ENCODE measurements at regions not wholly inside any gene's neighbourhood (a gene's known extent, or its start where the extent isn't known, plus 50 kb on each side); places are given as distances from the start of the nearest gene placed in this dataset.
"Not testable (repeated sequence)": the region's sequence is repeated elsewhere in the genome, so short reads cannot be mapped to it uniquely, and the experiment has no call there.

DNA sequence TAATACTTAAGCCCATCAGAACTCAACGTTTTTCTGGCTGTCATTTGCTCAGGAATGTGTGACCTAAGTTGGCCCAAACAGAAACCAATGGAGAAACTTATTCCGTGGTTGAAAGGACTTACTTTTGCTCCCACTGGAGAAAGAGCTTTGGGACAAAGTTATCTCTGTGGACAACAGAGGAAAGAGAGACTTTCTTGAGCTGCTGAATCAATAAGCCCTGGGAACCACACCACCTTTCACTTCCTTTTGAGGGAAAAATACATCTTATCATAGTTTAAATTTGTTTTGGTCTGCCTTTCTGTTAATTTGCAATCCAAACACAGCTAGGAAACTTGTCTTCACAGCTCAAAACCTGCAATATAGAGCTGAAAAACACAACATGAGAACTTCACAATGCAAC, 62.8 kb upstream of the VCAN start:
- ATAC-seq (no peak), FAIRE-seq (no peak), DNase-seq (ENCODE audit: low read depth, low spot score) (no peak)
- BruUV-seq (replicated peaks): no TSS peak
- ChIA-PET POLR2A (no interaction called here), SMC1A (ENCODE audit: uncharacterized antibody, unreplicated experiment) (interaction anchor here (0.6 to 1.5 kb wide), 2 partner anchors 11 to 21 kb away, joined by 3 to 4 read pairs; no protein-coding TSS in a partner anchor), RAD21 (ENCODE audit: unreplicated experiment) (interaction anchor here (0.6 to 1.6 kb wide), 2 partner anchors 13 to 19 kb away, joined by 3 read pairs; no protein-coding TSS in a partner anchor), CTCF (no interaction called here)
- Histone ChIP-seq H3K4me1 (ENCODE audit: control insufficient read depth, insufficient read depth, low read length) (0 out of 2 replicates have a peak, but pooled peaks cover 5% of the 10 kb centered on the region), H4K20me1 (ENCODE audit: control insufficient read depth, insufficient read depth) (no peaks in the 10 kb centered on the region), H3K27me3 (replicated peaks in 1 of 2; ENCODE audit: control insufficient read depth in 2 of 2, insufficient read depth in 2 of 2, low read length in 1 of 2) (no peaks in the 10 kb centered on the region), H2AFZ (ENCODE audit: control insufficient read depth, low read depth, low read length) (no peak overlapping the region; the same call in 1 of the 2 replicates), H3K79me2 (ENCODE audit: control insufficient read depth, insufficient read depth, low read length) (no peaks in the 10 kb centered on the region), H3K9me3 (replicated peaks; ENCODE audit: control insufficient read depth, insufficient read depth, low read length) (no peaks in the 10 kb centered on the region; the same call in 1 of the 3 replicates), H3K4me3 (no peak overlapping the region), H3K4me2 (ENCODE audit: control insufficient read depth, insufficient read depth) (no peak overlapping the region), H3K9ac (ENCODE audit: control insufficient read depth, insufficient read depth, low read length) (no peak overlapping the region), H3K36me3 (ENCODE audit: control insufficient read depth in 2 of 2, insufficient read depth in 2 of 2, low read length in 1 of 2) (no peaks in the 10 kb centered on the region), H3K27ac (ENCODE audit: control insufficient read depth, insufficient read depth) (no peak overlapping the region)
- WGBS (ENCODE audit: insufficient coverage, insufficient replicate concordance, low lambda C conversion rate, missing lambda C conversion rate): 16% methylated on average over 2 of the region's 2 CpGs
- intact Hi-C loops (cut with micrococcal nuclease; ENCODE audit: unreplicated experiment): no loop called here
- TF ChIP-seq SPI1 (IDR thresholded peaks at IDR 0.05; ENCODE audit: borderline replicate concordance, insufficient read depth, low read depth, low read length): peak; percentile 15; the same call in 1 of the 2 replicates
- TF ChIP-seq, protein P1, sequence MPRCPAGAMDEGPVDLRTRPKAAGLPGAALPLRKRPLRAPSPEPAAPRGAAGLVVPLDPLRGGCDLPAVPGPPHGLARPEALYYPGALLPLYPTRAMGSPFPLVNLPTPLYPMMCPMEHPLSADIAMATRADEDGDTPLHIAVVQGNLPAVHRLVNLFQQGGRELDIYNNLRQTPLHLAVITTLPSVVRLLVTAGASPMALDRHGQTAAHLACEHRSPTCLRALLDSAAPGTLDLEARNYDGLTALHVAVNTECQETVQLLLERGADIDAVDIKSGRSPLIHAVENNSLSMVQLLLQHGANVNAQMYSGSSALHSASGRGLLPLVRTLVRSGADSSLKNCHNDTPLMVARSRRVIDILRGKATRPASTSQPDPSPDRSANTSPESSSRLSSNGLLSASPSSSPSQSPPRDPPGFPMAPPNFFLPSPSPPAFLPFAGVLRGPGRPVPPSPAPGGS (IDR thresholded peaks at IDR 0.05; ENCODE audit: borderline replicate concordance, insufficient read depth, low read depth, low read length, poor library complexity, severe bottlenecking): no peak
- in situ Hi-C loops (cut with MboI): no loop called here

DNA sequence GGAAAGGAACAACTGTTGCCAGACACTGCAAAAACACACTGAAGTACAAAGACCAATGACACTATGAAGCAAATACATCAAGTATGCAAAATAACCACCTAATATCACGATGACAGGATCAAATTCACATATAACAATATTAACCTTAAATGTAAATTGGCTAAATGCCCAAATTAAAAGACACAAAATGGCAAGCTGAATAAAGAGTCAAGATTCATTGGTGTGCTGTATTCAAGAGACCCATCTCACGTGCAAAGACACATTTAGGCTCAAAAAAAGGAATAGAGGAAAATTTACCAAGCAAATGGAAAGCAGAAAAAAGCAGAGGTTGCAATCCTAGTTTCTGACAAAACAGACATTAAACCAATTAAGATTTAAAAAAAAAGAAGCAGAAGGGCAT, 61.8 kb upstream of the VCAN start:
- intact Hi-C loops (cut with micrococcal nuclease; ENCODE audit: unreplicated experiment); DNase-seq (ENCODE audit: low read depth, low spot score): not testable (repeated sequence)

DNA sequence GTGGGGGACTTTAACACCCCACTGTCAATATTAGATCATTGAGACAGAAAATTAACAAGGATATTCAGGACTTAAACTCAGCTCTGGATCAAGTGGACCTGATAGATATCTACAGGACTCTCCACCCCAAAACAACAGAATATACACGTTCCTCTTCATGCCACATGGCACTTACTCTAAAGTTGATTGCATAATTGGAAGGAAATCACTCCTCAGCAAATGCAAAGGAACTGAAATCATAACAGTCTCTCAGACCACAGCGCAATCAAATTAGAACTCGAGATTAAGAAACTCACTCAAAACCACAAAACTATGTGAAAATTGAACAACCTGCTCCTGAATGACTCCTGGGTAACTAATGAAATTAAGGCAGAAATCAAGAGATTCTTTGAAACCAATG, 61.2 kb upstream of the VCAN start:
- intact Hi-C loops (cut with micrococcal nuclease; ENCODE audit: unreplicated experiment); FAIRE-seq; H4K20me1 ChIP-seq (ENCODE audit: control insufficient read depth, insufficient read depth); POLR2A ChIA-PET; BruUV-seq (replicated peaks); H3K4me2 ChIP-seq (ENCODE audit: control insufficient read depth, insufficient read depth); H3K27ac ChIP-seq (ENCODE audit: control insufficient read depth, insufficient read depth); ATAC-seq; H3K36me3 ChIP-seq (ENCODE audit: control insufficient read depth in 2 of 2, insufficient read depth in 2 of 2, low read length in 1 of 2); H3K9ac ChIP-seq (ENCODE audit: control insufficient read depth, insufficient read depth, low read length); H3K4me1 ChIP-seq (ENCODE audit: control insufficient read depth, insufficient read depth, low read length); H3K9me3 ChIP-seq (replicated peaks; ENCODE audit: control insufficient read depth, insufficient read depth, low read length); H3K27me3 ChIP-seq (replicated peaks in 1 of 2; ENCODE audit: control insufficient read depth in 2 of 2, insufficient read depth in 2 of 2, low read length in 1 of 2); CTCF ChIA-PET; DNase-seq (ENCODE audit: low read depth, low spot score); H3K79me2 ChIP-seq (ENCODE audit: control insufficient read depth, insufficient read depth, low read length); H3K4me3 ChIP-seq; in situ Hi-C loops (cut with MboI); H2AFZ ChIP-seq (ENCODE audit: control insufficient read depth, low read depth, low read length): not testable (repeated sequence)
- RAD21 ChIA-PET (ENCODE audit: unreplicated experiment): interaction anchor here (1.0 kb wide), 1 partner anchor 351 kb away, joined by 3 read pairs; no protein-coding TSS in a partner anchor
- 64% methylated on average over 3 of the region's 3 CpGs for WGBS (ENCODE audit: insufficient coverage, insufficient replicate concordance, low lambda C conversion rate, missing lambda C conversion rate)
- SMC1A ChIA-PET (ENCODE audit: uncharacterized antibody, unreplicated experiment): interaction anchor here (1.0 to 1.5 kb wide), 2 partner anchors 18 to 45 kb away, joined by 3 to 5 read pairs; no protein-coding TSS in a partner anchor

More for the DNA sequence above, 61.8 kb upstream of the VCAN start:
- POLR2A ChIA-PET; RAD21 ChIA-PET (ENCODE audit: unreplicated experiment); ATAC-seq; BruUV-seq (replicated peaks); H3K36me3 ChIP-seq (ENCODE audit: control insufficient read depth in 2 of 2, insufficient read depth in 2 of 2, low read length in 1 of 2); H3K4me1 ChIP-seq (ENCODE audit: control insufficient read depth, insufficient read depth, low read length); H2AFZ ChIP-seq (ENCODE audit: control insufficient read depth, low read depth, low read length); H4K20me1 ChIP-seq (ENCODE audit: control insufficient read depth, insufficient read depth); H3K27ac ChIP-seq (ENCODE audit: control insufficient read depth, insufficient read depth); H3K27me3 ChIP-seq (replicated peaks in 1 of 2; ENCODE audit: control insufficient read depth in 2 of 2, insufficient read depth in 2 of 2, low read length in 1 of 2); H3K9me3 ChIP-seq (replicated peaks; ENCODE audit: control insufficient read depth, insufficient read depth, low read length); H3K9ac ChIP-seq (ENCODE audit: control insufficient read depth, insufficient read depth, low read length); H3K79me2 ChIP-seq (ENCODE audit: control insufficient read depth, insufficient read depth, low read length); in situ Hi-C loops (cut with MboI); CTCF ChIA-PET; H3K4me3 ChIP-seq; FAIRE-seq; H3K4me2 ChIP-seq (ENCODE audit: control insufficient read depth, insufficient read depth): not testable (repeated sequence)
- SMC1A ChIA-PET (ENCODE audit: uncharacterized antibody, unreplicated experiment): interaction anchor here (1.5 kb wide), 1 partner anchor 20 kb away, joined by 4 read pairs; no protein-coding TSS in a partner anchor
- WGBS (ENCODE audit: insufficient coverage, insufficient replicate concordance, low lambda C conversion rate, missing lambda C conversion rate): 19% methylated on average over 2 of the region's 2 CpGs
